Keratinocyte (primary cell): ENCODE measurements at regions not wholly inside any gene's neighbourhood (a gene's known extent, or its start where the extent isn't known, plus 50 kb on each side); places are given as distances from the start of the nearest gene placed in this dataset.

ENCODE experiments used
- DNase-seq: peaks from one replicate; pipeline ENCODE4 v3.0.0-alpha.2; 2011; ENCODE audit warnings: low read depth, missing footprints, low spot score
- FAIRE-seq: peaks from 2 replicates; lab custom pipeline; 2011; peaks lifted over from hg19 to GRCh38; lab: Jason Lieb, UNC
- H2AFZ ChIP-seq: 2 replicates; pipeline ENCODE4 v1.6.0; 2012; ENCODE audit warnings: low read length, control low read depth, inconsistent platforms; ENCODE audit not compliant: control insufficient read depth
- H3K27ac ChIP-seq: 2 replicates; pipeline ENCODE4 v1.5.1; 2011; ENCODE audit warnings: low read length; ENCODE audit not compliant: control insufficient read depth, insufficient read depth
- H3K27me3 ChIP-seq: 3 replicates; pipeline ENCODE4 v1.6.0; 2011; ENCODE audit warnings: low read length; ENCODE audit not compliant: control insufficient read depth, insufficient read depth; ENCODE audit errors: extremely low read depth
- H3K36me3 ChIP-seq, 2 experiments: 2 replicates in 1 of 2; 3 replicates in 1 of 2; pipeline ENCODE4 v1.5.1; 2011; ENCODE audit warnings: low read length in 2 of 2, mild to moderate bottlenecking in 1 of 2; ENCODE audit not compliant: control insufficient read depth in 2 of 2, insufficient read depth in 2 of 2; ENCODE audit errors: extremely low read depth in 1 of 2
- H3K4me1 ChIP-seq: 3 replicates; pipeline ENCODE4 v1.5.1; 2011; ENCODE audit warnings: low read length; ENCODE audit not compliant: control insufficient read depth, insufficient read depth; ENCODE audit errors: extremely low read depth
- H3K4me2 ChIP-seq: 3 replicates; pipeline ENCODE4 v1.6.0; 2011; ENCODE audit warnings: low read depth, low read length; ENCODE audit not compliant: control insufficient read depth, insufficient read depth; ENCODE audit errors: extremely low read depth
- H3K4me3 ChIP-seq, 3 experiments: fragments of 200-600 bp in 1 of 3; sonication (generic) in 1 of 3; 2 replicates in 2 of 3; 3 replicates in 1 of 3; pipeline ENCODE4 v1.5.1; 2011 to 2016; ENCODE audit warnings: low read length in 3 of 3, mild to moderate bottlenecking in 3 of 3, control low read depth in 2 of 3, inconsistent platforms in 1 of 3, low read depth in 1 of 3, mixed read lengths in 1 of 3, mixed run types in 1 of 3, moderate library complexity in 1 of 3; ENCODE audit not compliant: control insufficient read depth in 2 of 3, insufficient read depth in 2 of 3; ENCODE audit errors: extremely low read depth in 1 of 3
- H3K79me2 ChIP-seq: 2 replicates; pipeline ENCODE4 v1.6.0; 2012; ENCODE audit warnings: low read length; ENCODE audit not compliant: control insufficient read depth, insufficient read depth
- H3K9ac ChIP-seq: 3 replicates; pipeline ENCODE4 v1.6.0; 2011; ENCODE audit warnings: low read length; ENCODE audit not compliant: control insufficient read depth, insufficient read depth; ENCODE audit errors: extremely low read depth
- H3K9me1 ChIP-seq: 3 replicates; pipeline ENCODE4 v1.6.0; 2011; ENCODE audit warnings: low read length; ENCODE audit not compliant: control insufficient read depth, insufficient read depth; ENCODE audit errors: extremely low read depth
- H3K9me3 ChIP-seq: 2 replicates; pipeline ENCODE4 v1.5.1; 2012; ENCODE audit warnings: low read depth, low read length; ENCODE audit not compliant: control insufficient read depth
- H4K20me1 ChIP-seq: 3 replicates; pipeline ENCODE4 v1.6.0; 2011; ENCODE audit warnings: low read length; ENCODE audit not compliant: control insufficient read depth, insufficient read depth; ENCODE audit errors: extremely low read depth
- CTCF ChIP-seq, 3 experiments: IDR thresholded peaks in 1 of 3; conservative IDR thresholded peaks in 1 of 3; optimal IDR thresholded peaks in 1 of 3; 2 replicates in 2 of 3; 3 replicates in 1 of 3; pipeline versions ENCODE3 to v1.5.1; 2011; ENCODE audit warnings: low read length in 3 of 3, mild to moderate bottlenecking in 3 of 3, moderate library complexity in 2 of 3, control low read depth in 1 of 3, inconsistent platforms in 1 of 3; ENCODE audit not compliant: insufficient read depth in 2 of 3; ENCODE audit errors: extremely low read depth in 1 of 3
- EZH2 ChIP-seq: IDR thresholded peaks from one replicate; pipeline ENCODE4 v1.6.1; 2012; ENCODE audit warnings: inconsistent platforms, mild to moderate bottlenecking, low read length, moderate library complexity
- dilution Hi-C: fragments of 300-500 bp; cut with MboI; formaldehyde crosslinking; loops from one replicate; pipeline ENCODE4 v1.7.0; 2020; ENCODE audit warnings: low sequenced_read_pairs; ENCODE audit not compliant: extremely low pct_ligation_motif_present

GRCh38 chr18:59835605-59836379 lies 64.0 kb upstream of the PMAIP1 start:
- Histone ChIP-seq H3K9me1 (no peaks in the 10 kb centered on the region), H3K4me1 (no peaks in the 10 kb centered on the region), H3K9ac (no peak overlapping the region), H3K27me3 (no peaks in the 10 kb centered on the region), H4K20me1 (no peaks in the 10 kb centered on the region), H3K4me2 (no peak overlapping the region), H2AFZ (no peak overlapping the region), H3K36me3 (no peaks in the 10 kb centered on the region), H3K27ac (no peak overlapping the region), H3K4me3 (no peak overlapping the region), H3K9me3 (no peaks in the 10 kb centered on the region), H3K79me2 (no peaks in the 10 kb centered on the region)
- FAIRE-seq (peak; percentile 13), DNase-seq (no peak)
- dilution Hi-C loops: no loop called here
- TF ChIP-seq EZH2: no peak
- TF ChIP-seq CTCF (optimal IDR thresholded peaks at IDR 0.05 in 1 of 3, IDR thresholded peaks at IDR 0.05 in 1 of 3, conservative IDR thresholded peaks at IDR 0.05 in 1 of 3; ENCODE audit: extremely low read depth in 1 of 3, insufficient read depth in 2 of 3, low read length in 3 of 3): no peak

- FAIRE-seq (no peak), DNase-seq (no peak)
- Histone ChIP-seq H3K4me3 (no peak overlapping the region), H3K4me2 (no peak overlapping the region), H3K27me3 (no peaks in the 10 kb centered on the region), H4K20me1 (no peaks in the 10 kb centered on the region), H3K27ac (no peak overlapping the region), H2AFZ (no peak overlapping the region), H3K36me3 (no peaks in the 10 kb centered on the region), H3K9ac (no peak overlapping the region), H3K4me1 (no peaks in the 10 kb centered on the region), H3K9me3 (no peaks in the 10 kb centered on the region), H3K9me1 (no peaks in the 10 kb centered on the region), H3K79me2 (no peaks in the 10 kb centered on the region)
- dilution Hi-C loops: no loop called here
- TF ChIP-seq CTCF (optimal IDR thresholded peaks at IDR 0.05 in 1 of 3, IDR thresholded peaks at IDR 0.05 in 1 of 3, conservative IDR thresholded peaks at IDR 0.05 in 1 of 3; ENCODE audit: extremely low read depth in 1 of 3, insufficient read depth in 2 of 3, low read length in 3 of 3): no peak
- TF ChIP-seq EZH2: no peak
These were observed 65.5 kb upstream of the PMAIP1 start for GRCh38 chr18:59834267-59834666.
